GM13977 (cell line): ENCODE measurements at regions not wholly inside any gene's neighbourhood (a gene's known extent, or its start where the extent isn't known, plus 50 kb on each side); places are given as distances from the start of the nearest gene placed in this dataset.

ENCODE experiments used
- DNase-seq: peaks from one replicate; pipeline ENCODE4 v3.0.0; 2012; ENCODE audit warnings: low spot score
- CTCF ChIP-seq: IDR thresholded peaks from 2 replicates; pipeline ENCODE4 v1.5.1; 2012; ENCODE audit warnings: mild to moderate bottlenecking, control low read depth; ENCODE audit not compliant: insufficient read depth; ENCODE audit errors: extremely low read depth, missing control alignments
- in situ Hi-C: fragments of 300-500 bp; cut with MboI; formaldehyde crosslinking; loops from one replicate; pipeline ENCODE4 v1.12.0; 2022; ENCODE audit warnings: low sequenced_read_pairs, low pct_unique_long_range_greater_than_20kb, mixed read lengths, inconsistent platforms; ENCODE audit not compliant: unreplicated experiment

- no peak for DNase-seq
- in situ Hi-C loops = no loop called here
- TF ChIP-seq CTCF = no peak
Measured at GRCh38 chr16:64469351-64469750, 652.5 kb downstream of the CDH11 start.

DNA sequence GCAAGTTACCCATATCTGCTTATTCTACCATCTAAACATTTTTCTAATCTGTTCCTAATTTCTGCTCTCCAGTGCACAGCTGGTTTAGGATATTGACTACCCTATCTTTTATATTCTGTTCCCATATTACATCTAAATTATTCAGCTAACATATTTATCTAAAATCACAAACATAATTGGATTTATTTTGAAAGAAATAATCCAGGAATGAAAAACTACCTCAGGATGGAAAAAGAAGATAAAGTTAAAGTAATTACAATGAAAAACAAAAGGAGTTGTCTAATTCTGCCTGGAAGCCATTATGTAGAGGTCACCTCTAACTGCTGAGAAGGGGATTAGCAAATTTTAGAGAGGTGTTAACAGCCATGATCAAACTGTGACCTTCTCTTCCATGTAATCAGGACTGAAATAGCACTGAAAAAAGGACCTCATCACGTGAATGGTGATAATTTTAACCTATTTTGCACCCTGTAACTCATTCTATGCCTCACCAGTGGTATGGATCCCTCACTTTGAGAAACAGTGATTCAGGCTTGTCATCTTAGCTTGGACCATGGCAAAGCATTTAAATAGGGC, 653.3 kb downstream of the CDH11 start:
- in situ Hi-C loops = no loop called here
- TF ChIP-seq CTCF = no peak
- no peak for DNase-seq

GRCh38 chr16:64459821-64460220, 662.0 kb downstream of the CDH11 start:
- no peak for DNase-seq
- no peak for TF ChIP-seq CTCF
- in situ Hi-C loops = no loop called here

DNA sequence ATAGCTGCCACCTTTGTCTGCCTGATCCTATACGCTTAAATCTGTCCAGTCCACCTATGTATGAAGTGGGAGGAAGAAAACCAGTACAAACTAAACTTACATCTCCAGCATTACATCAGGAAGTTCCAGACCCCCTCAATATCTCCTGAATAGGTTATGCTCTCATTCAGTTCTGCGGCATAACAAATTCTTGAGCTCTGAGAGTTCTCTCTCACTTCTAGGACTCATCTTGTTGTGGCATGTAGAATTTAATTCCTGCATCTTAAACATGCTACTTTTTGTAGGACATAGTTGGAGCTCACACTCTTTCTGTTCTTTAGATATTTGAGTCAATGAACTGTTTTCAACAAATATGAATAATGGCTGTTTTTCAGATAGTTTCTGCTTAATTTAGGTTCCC, 662.5 kb downstream of the CDH11 start:
- in situ Hi-C loops = no loop called here

GRCh38 chr16:64455275-64455674, 666.6 kb downstream of the CDH11 start:
- in situ Hi-C loops = no loop called here
- no peak for DNase-seq

More for the DNA sequence above, 662.5 kb downstream of the CDH11 start:
- no peak for DNase-seq
- TF ChIP-seq CTCF = no peak

DNA sequence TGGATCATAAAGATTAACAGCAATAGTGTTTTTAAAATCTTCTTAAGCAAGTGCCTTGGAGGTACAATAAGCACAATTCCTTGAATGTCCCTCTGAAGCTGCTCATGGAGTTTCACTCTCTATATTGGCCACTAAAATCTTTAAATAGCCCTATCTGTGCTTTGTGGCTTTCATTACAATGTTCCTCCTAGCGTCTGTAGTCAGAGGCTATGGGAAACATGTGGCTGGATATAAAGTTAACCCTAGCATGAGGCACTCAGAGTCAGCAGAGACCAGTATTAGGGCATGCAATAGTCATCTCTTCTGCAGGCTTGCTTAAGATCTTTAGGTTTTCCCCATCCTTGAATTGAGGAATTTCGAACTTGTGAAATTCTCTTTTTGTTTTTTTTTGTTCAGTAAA, 668.2 kb downstream of the CDH11 start:
- no peak for TF ChIP-seq CTCF
- DNase-seq = no peak
- in situ Hi-C loops = no loop called here

More at GRCh38 chr16:64455275-64455674, 666.6 kb downstream of the CDH11 start:
- no peak for TF ChIP-seq CTCF

DNA sequence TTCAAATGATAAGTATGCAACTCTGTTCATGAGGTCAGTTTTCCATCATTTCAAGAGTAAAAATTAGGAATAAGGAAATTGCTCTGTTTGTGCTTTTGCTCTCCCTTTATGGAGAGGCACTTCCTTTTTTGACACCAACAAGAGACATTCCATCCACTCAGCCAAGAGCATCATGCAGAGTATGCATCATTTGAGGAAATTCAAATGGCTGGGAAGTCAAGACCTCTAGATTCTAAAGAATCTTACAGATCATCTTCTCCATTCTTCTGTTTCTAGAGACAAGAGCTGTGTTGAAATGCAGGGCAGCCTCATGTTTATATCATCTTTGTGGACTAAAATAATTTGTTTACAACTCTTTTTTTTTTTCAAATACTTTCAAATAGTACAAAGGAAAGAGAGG, 669.4 kb downstream of the CDH11 start:
- in situ Hi-C loops = no loop called here
- no peak for TF ChIP-seq CTCF

More for the DNA sequence above, 669.4 kb downstream of the CDH11 start:
- no peak for DNase-seq
